A172 (cell line): ENCODE measurements at regions not wholly inside any gene's neighbourhood (a gene's known extent, or its start where the extent isn't known, plus 50 kb on each side); places are given as distances from the start of the nearest gene placed in this dataset.
"Not testable (repeated sequence)": the region's sequence is repeated elsewhere in the genome, so short reads cannot be mapped to it uniquely, and the experiment has no call there.

ENCODE experiments used
- DNase-seq: peaks from one replicate; pipeline ENCODE4 v3.0.0-alpha.2; 2015; ENCODE audit warnings: low spot score

- no peak for DNase-seq
These were observed 207.3 kb upstream of the APCDD1 start for GRCh38 chr18:10247021-10247741.

- no peak for DNase-seq
These were observed 206.7 kb upstream of the APCDD1 start for GRCh38 chr18:10247742-10248082.

- DNase-seq: no peak
These were observed 205.7 kb upstream of the APCDD1 start for GRCh38 chr18:10248738-10249137.

GRCh38 chr18:10249270-10249669, 205.2 kb upstream of the APCDD1 start:
- DNase-seq: no peak

- no peak for DNase-seq
These were observed 204.6 kb upstream of the APCDD1 start for GRCh38 chr18:10249801-10250200.

- no peak for DNase-seq
These were observed 201.9 kb upstream of the APCDD1 start for GRCh38 chr18:10252494-10252893.

GRCh38 chr18:10252952-10253705, 201.3 kb upstream of the APCDD1 start:
- DNase-seq: no peak

- DNase-seq: not testable (repeated sequence)
These were observed 198.2 kb upstream of the APCDD1 start for GRCh38 chr18:10256276-10256675.

GRCh38 chr18:10258836-10259474, 195.5 kb upstream of the APCDD1 start:
- DNase-seq: no peak

GRCh38 chr18:10259901-10260300, 194.5 kb upstream of the APCDD1 start:
- DNase-seq: no peak

- DNase-seq: no peak
These were observed 192.8 kb upstream of the APCDD1 start for GRCh38 chr18:10261344-10262276.

GRCh38 chr18:10262566-10262965, 191.9 kb upstream of the APCDD1 start:
- DNase-seq: no peak

- no peak for DNase-seq
These were observed 190.2 kb upstream of the APCDD1 start for GRCh38 chr18:10264260-10264659.

GRCh38 chr18:10265560-10266333, 188.7 kb upstream of the APCDD1 start:
- DNase-seq: no peak

- no peak for DNase-seq
These were observed 188.2 kb upstream of the APCDD1 start for GRCh38 chr18:10266334-10266590.

GRCh38 chr18:10269261-10269660, 185.2 kb upstream of the APCDD1 start:
- DNase-seq: no peak

GRCh38 chr18:10270151-10270571, 184.3 kb upstream of the APCDD1 start:
- no peak for DNase-seq

- DNase-seq: no peak
These were observed 183.0 kb upstream of the APCDD1 start for GRCh38 chr18:10271481-10271880.

- DNase-seq: no peak
These were observed 180.1 kb upstream of the APCDD1 start for GRCh38 chr18:10274301-10274700.

GRCh38 chr18:10275486-10275885, 178.9 kb upstream of the APCDD1 start:
- no peak for DNase-seq

GRCh38 chr18:10278265-10278664, 176.2 kb upstream of the APCDD1 start:
- DNase-seq: no peak
